NCI-H774 (cell line): ENCODE measurements at regions not wholly inside any gene's neighbourhood (a gene's known extent, or its start where the extent isn't known, plus 50 kb on each side); places are given as distances from the start of the nearest gene placed in this dataset.
"Not testable (repeated sequence)": the region's sequence is repeated elsewhere in the genome, so short reads cannot be mapped to it uniquely, and the experiment has no call there.

ENCODE experiments used
- DNase-seq: peaks from one replicate; lab custom pipeline; 2025; lab: John Stamatoyannopoulos, UW

- DNase-seq: no peak
Observed at GRCh38 chr12:25684070-25684469, 131.0 kb upstream of the LMNTD1 start.

GRCh38 chr12:25686351-25686750 is 133.3 kb upstream of the LMNTD1 start:
- DNase-seq: no peak

- DNase-seq: no peak
Observed at GRCh38 chr12:25687226-25687625, 134.1 kb upstream of the LMNTD1 start.

- DNase-seq: not testable (repeated sequence)
Observed at GRCh38 chr12:25688851-25689250, 135.8 kb upstream of the LMNTD1 start.

- peak; percentile 15 for DNase-seq
Observed at GRCh38 chr12:25689996-25690501, 137.0 kb upstream of the LMNTD1 start.

- DNase-seq: no peak
Observed at GRCh38 chr12:25690996-25691864, 138.1 kb upstream of the LMNTD1 start.

- DNase-seq: no peak
Observed at GRCh38 chr12:25691865-25692114, 138.7 kb upstream of the LMNTD1 start.

GRCh38 chr12:25692115-25693035 is 139.3 kb upstream of the LMNTD1 start:
- no peak for DNase-seq

- DNase-seq: no peak
Observed at GRCh38 chr12:25694072-25694471, 141.0 kb upstream of the LMNTD1 start.

GRCh38 chr12:25695574-25695973 is 142.5 kb upstream of the LMNTD1 start:
- DNase-seq: no peak

GRCh38 chr12:25698772-25699171 is 145.7 kb upstream of the LMNTD1 start:
- no peak for DNase-seq

- no peak for DNase-seq
Observed at GRCh38 chr12:25699454-25699853, 146.4 kb upstream of the LMNTD1 start.

GRCh38 chr12:25701290-25701689 is 148.2 kb upstream of the LMNTD1 start:
- no peak for DNase-seq

GRCh38 chr12:25702553-25702952 is 149.5 kb upstream of the LMNTD1 start:
- DNase-seq: no peak

- no peak for DNase-seq
Observed at GRCh38 chr12:25705261-25705660, 152.2 kb upstream of the LMNTD1 start.

GRCh38 chr12:25706646-25707045 is 153.6 kb upstream of the LMNTD1 start:
- DNase-seq: not testable (repeated sequence)

- no peak for DNase-seq
Observed at GRCh38 chr12:25707056-25707455, 154.0 kb upstream of the LMNTD1 start.

GRCh38 chr12:25708661-25709060 is 155.6 kb upstream of the LMNTD1 start:
- no peak for DNase-seq

- DNase-seq: no peak
Observed at GRCh38 chr12:25710128-25710527, 157.0 kb upstream of the LMNTD1 start.

GRCh38 chr12:25710938-25711605 is 158.0 kb upstream of the LMNTD1 start:
- not testable (repeated sequence) for DNase-seq

GRCh38 chr12:25712169-25712568 is 159.1 kb upstream of the LMNTD1 start:
- no peak for DNase-seq

- DNase-seq: no peak
Observed at GRCh38 chr12:25713264-25713663, 160.2 kb upstream of the LMNTD1 start.
